Stomach (tissue), 4 donors: ENCODE measurements at regions not wholly inside any gene's neighbourhood (a gene's known extent, or its start where the extent isn't known, plus 50 kb on each side); places are given as distances from the start of the nearest gene placed in this dataset.

Experiments
- EP300 ChIP-seq: sonication (generic); formaldehyde crosslinking; IDR thresholded peaks from one replicate; pipeline ENCODE4 v1.6.1; 2017; ENCODE audit warnings: antibody characterized with exemption
- POLR2A ChIP-seq, 4 donors: fragments of 450-650 bp; IDR thresholded peaks; one replicate each; pipeline ENCODE4 v1.6.1; 2016; ENCODE audit warnings: antibody characterized with exemption in 4 of 4, control low read depth in 2 of 4, mild to moderate bottlenecking in 1 of 4, moderate library complexity in 1 of 4
- POLR2AphosphoS5 ChIP-seq, 3 donors: sonication (generic); formaldehyde crosslinking; IDR thresholded peaks; one replicate each; pipeline ENCODE4 v1.6.1; 2016; ENCODE audit warnings: antibody characterized with exemption in 3 of 3
- TF ChIP-seq, protein P1 (sequence below), 7 experiments: fragments of 450-650 bp in 4 of 7; fragments of 200-600 bp in 3 of 7; sonication (generic) in 3 of 7; IDR thresholded peaks; one replicate each; pipeline ENCODE4 v1.5.1; 2016 to 2019; ENCODE audit warnings: antibody characterized with exemption in 7 of 7, control low read depth in 2 of 7, mild to moderate bottlenecking in 1 of 7

DNA sequence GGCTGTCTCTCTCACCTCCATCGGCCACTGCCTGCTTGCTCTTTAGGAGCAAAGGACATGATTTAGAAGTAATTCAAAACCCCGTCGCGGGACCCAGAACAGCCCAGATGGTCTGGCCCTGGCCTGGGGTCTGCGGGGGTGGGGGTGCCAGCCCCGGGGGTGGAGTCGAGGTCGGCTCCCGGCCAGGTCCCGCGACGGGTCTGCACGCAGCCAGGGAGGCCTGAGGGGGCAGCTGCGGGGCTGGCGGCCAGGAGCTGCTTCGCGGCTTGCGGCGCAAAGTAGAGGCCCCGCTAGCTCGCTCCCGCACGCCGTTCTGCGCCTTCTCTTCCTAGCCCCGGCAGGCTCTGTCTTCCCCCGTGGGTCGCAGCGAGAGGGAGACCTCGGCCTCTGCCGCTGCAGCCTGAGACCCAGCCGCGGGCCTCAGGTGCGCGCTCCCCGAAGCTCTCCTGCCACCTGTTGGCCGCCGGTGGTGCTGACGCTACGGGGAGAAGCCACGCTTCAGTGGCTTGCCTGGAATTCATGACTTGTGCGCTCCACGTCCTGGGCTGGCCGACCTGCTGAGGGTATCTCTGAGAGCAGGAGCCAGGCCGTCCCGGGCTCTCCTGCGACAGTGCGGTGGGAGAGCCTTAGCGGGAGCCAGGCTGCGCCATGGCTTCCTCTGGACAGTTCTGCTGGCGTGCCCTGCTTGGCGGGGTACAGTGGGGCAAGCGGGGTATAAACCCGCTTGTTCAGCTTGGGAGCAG, 157.2 kb upstream of the PITX1 start:
- no peak for TF ChIP-seq EP300
- TF ChIP-seq, protein P1, sequence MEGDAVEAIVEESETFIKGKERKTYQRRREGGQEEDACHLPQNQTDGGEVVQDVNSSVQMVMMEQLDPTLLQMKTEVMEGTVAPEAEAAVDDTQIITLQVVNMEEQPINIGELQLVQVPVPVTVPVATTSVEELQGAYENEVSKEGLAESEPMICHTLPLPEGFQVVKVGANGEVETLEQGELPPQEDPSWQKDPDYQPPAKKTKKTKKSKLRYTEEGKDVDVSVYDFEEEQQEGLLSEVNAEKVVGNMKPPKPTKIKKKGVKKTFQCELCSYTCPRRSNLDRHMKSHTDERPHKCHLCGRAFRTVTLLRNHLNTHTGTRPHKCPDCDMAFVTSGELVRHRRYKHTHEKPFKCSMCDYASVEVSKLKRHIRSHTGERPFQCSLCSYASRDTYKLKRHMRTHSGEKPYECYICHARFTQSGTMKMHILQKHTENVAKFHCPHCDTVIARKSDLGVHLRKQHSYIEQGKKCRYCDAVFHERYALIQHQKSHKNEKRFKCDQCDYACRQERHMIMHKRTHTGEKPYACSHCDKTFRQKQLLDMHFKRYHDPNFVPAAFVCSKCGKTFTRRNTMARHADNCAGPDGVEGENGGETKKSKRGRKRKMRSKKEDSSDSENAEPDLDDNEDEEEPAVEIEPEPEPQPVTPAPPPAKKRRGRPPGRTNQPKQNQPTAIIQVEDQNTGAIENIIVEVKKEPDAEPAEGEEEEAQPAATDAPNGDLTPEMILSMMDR (IDR thresholded peaks at IDR 0.05), result peak in 5 of 7 experiments; percentile 80 to 92 (median 90)
- TF ChIP-seq POLR2AphosphoS5 (IDR thresholded peaks at IDR 0.05), result peak in 1 of 3 donors; percentile 79
- no peak for TF ChIP-seq POLR2A (IDR thresholded peaks at IDR 0.05)
